ENCODE measurements at regions not wholly inside any gene's neighbourhood (a gene's known extent, or its start where the extent isn't known, plus 50 kb on each side); places are given as distances from the start of the nearest gene placed in this dataset.

- H3K9me3 ChIP-seq: no peaks in the 10 kb centered on the region
- H3K4me3 ChIP-seq: no peak overlapping the region
- H3K27ac ChIP-seq: no peak overlapping the region
- no peak for DNase-seq (ENCODE audit: low spot score in 2 of 2)
- intact Hi-C loops (cut with DNase I): no loop called here
- H3K27me3 ChIP-seq: no peaks in the 10 kb centered on the region
- no peaks in the 10 kb centered on the region for H3K36me3 ChIP-seq
- TF ChIP-seq, protein P1, sequence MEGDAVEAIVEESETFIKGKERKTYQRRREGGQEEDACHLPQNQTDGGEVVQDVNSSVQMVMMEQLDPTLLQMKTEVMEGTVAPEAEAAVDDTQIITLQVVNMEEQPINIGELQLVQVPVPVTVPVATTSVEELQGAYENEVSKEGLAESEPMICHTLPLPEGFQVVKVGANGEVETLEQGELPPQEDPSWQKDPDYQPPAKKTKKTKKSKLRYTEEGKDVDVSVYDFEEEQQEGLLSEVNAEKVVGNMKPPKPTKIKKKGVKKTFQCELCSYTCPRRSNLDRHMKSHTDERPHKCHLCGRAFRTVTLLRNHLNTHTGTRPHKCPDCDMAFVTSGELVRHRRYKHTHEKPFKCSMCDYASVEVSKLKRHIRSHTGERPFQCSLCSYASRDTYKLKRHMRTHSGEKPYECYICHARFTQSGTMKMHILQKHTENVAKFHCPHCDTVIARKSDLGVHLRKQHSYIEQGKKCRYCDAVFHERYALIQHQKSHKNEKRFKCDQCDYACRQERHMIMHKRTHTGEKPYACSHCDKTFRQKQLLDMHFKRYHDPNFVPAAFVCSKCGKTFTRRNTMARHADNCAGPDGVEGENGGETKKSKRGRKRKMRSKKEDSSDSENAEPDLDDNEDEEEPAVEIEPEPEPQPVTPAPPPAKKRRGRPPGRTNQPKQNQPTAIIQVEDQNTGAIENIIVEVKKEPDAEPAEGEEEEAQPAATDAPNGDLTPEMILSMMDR (IDR thresholded peaks at IDR 0.05): no peak
- H3K4me1 ChIP-seq: no peaks in the 10 kb centered on the region
Measured at GRCh38 chr20:60427516-60427915, 469.3 kb downstream of the CDH26 start.

DNA sequence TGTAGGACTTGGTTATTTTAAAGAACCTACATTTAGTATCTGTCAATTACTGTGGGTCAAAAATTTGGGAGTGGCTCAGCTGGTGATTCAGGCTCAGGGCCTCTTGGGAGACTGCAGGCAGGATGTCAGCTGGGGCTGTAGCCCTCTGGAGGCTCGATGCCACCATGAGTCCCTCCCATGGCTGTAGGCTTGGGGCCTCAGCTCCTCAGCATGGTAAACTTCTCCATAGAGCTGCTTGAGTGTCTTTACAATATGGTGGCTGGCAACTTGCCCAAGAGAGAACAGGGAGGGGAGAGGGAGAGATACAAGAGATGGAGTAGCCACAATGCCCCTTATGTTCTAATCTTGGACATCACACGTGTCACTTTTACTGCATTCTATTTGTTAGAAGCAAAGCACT, 470.4 kb downstream of the CDH26 start:
- H3K9me3 ChIP-seq: no peaks in the 10 kb centered on the region
- no peak overlapping the region for H3K4me3 ChIP-seq
- no peaks in the 10 kb centered on the region for H3K27me3 ChIP-seq
- intact Hi-C loops (cut with DNase I): no loop called here
- no peaks in the 10 kb centered on the region for H3K36me3 ChIP-seq
- DNase-seq (ENCODE audit: low spot score in 2 of 2): no peak
- no peaks in the 10 kb centered on the region for H3K4me1 ChIP-seq
- H3K27ac ChIP-seq: no peak overlapping the region
- TF ChIP-seq, protein P1 (IDR thresholded peaks at IDR 0.05): no peak

DNA sequence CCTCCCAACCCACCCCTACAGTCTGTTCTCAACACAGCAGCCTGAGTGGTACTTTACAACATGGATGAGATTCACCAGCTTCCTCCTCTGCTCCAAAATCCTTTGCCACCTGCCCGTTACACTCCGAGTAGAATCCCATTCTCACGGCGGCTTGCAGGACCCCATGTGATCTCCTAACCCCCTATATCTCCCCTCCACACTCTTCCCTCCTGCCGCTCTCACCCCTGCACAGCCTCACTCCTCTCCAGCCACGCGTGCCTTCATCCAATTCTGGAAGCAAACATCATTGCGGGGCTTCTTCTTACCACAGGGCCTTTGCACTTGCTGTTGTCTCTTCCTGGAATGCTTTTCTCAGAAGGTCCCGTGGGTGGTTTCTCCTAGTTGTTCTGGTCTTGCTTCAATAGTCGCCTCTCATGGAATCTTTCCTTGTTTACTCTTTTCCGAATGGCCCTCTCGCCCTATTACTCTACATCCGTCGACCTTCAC, 472.3 kb downstream of the CDH26 start:
- H3K27ac ChIP-seq: no peak overlapping the region
- TF ChIP-seq, protein P1 (IDR thresholded peaks at IDR 0.05): no peak
- H3K4me3 ChIP-seq: no peak overlapping the region
- H3K36me3 ChIP-seq: no peaks in the 10 kb centered on the region
- DNase-seq (ENCODE audit: low spot score in 2 of 2): no peak
- H3K9me3 ChIP-seq: no peaks in the 10 kb centered on the region
- intact Hi-C loops (cut with DNase I): no loop called here
- H3K4me1 ChIP-seq: no peaks in the 10 kb centered on the region
- no peaks in the 10 kb centered on the region for H3K27me3 ChIP-seq

- intact Hi-C loops (cut with DNase I): no loop called here
- H3K4me3 ChIP-seq: no peak overlapping the region
- no peak for DNase-seq (ENCODE audit: low spot score in 2 of 2)
- no peaks in the 10 kb centered on the region for H3K36me3 ChIP-seq
- no peak overlapping the region for H3K27ac ChIP-seq
- H3K4me1 ChIP-seq: no peaks in the 10 kb centered on the region
- H3K9me3 ChIP-seq: no peaks in the 10 kb centered on the region
- no peaks in the 10 kb centered on the region for H3K27me3 ChIP-seq
- TF ChIP-seq, protein P1 (IDR thresholded peaks at IDR 0.05): no peak
Measured at GRCh38 chr20:60431349-60431748, 473.1 kb downstream of the CDH26 start.

- no peak for DNase-seq (ENCODE audit: low spot score in 2 of 2)
- Histone ChIP-seq H3K4me1 (no peaks in the 10 kb centered on the region), H3K9me3 (no peaks in the 10 kb centered on the region), H3K27me3 (no peaks in the 10 kb centered on the region), H3K27ac (no peak overlapping the region), H3K4me3 (no peak overlapping the region), H3K36me3 (no peaks in the 10 kb centered on the region)
- intact Hi-C loops (cut with DNase I): no loop called here
- TF ChIP-seq, protein P1 (IDR thresholded peaks at IDR 0.05): no peak
Measured at GRCh38 chr20:60437418-60437817, 479.2 kb downstream of the CDH26 start.

Data from ascending aorta (tissue), 2 donors.